Activated CD4-positive, alpha-beta T cell treated with anti-CD3 and anti-CD28 coated beads, Interleukin-2, amount 10 ng/mL, durations not matched to agents 7 days and 5 days (primary cell): ENCODE measurements at regions not wholly inside any gene's neighbourhood (a gene's known extent, or its start where the extent isn't known, plus 50 kb on each side); places are given as distances from the start of the nearest gene placed in this dataset.

ENCODE experiments used
- CTCF ChIA-PET: fragments of 350-600 bp; sonication (Branson Sonifier 250); formaldehyde crosslinking; loops from one replicate; lab custom pipeline; 2021; ENCODE audit warnings: antibody characterized with exemption; lab: Charles Lee
- POLR2A ChIA-PET: fragments of 350-600 bp; sonication (Branson Sonifier 250); formaldehyde crosslinking; loops from one replicate; lab custom pipeline; 2021; ENCODE audit warnings: antibody characterized with exemption; lab: Charles Lee
- DNase-seq: peaks from one replicate; pipeline ENCODE4 v3.0.0-alpha.2; 2020
- H3K27ac Mint-ChIP-seq: one replicate; pipeline ENCODE4 v1.8.0; 2021; ENCODE audit warnings: mild to moderate bottlenecking, moderate library complexity, mixed read lengths
- H3K27me3 Mint-ChIP-seq: one replicate; pipeline ENCODE4 v1.8.0; 2021; ENCODE audit warnings: mixed read lengths
- H3K36me3 Mint-ChIP-seq: one replicate; pipeline ENCODE4 v1.8.0; 2021; ENCODE audit warnings: low read depth, mixed read lengths
- H3K4me1 Mint-ChIP-seq: one replicate; pipeline ENCODE4 v1.8.0; 2021; ENCODE audit warnings: mixed read lengths
- H3K4me3 Mint-ChIP-seq: one replicate; pipeline ENCODE4 v1.8.0; 2021; ENCODE audit warnings: mild to moderate bottlenecking, moderate library complexity, mixed read lengths
- H3K9me3 Mint-ChIP-seq: one replicate; pipeline ENCODE4 v1.8.0; 2021; ENCODE audit warnings: mixed read lengths

DNA sequence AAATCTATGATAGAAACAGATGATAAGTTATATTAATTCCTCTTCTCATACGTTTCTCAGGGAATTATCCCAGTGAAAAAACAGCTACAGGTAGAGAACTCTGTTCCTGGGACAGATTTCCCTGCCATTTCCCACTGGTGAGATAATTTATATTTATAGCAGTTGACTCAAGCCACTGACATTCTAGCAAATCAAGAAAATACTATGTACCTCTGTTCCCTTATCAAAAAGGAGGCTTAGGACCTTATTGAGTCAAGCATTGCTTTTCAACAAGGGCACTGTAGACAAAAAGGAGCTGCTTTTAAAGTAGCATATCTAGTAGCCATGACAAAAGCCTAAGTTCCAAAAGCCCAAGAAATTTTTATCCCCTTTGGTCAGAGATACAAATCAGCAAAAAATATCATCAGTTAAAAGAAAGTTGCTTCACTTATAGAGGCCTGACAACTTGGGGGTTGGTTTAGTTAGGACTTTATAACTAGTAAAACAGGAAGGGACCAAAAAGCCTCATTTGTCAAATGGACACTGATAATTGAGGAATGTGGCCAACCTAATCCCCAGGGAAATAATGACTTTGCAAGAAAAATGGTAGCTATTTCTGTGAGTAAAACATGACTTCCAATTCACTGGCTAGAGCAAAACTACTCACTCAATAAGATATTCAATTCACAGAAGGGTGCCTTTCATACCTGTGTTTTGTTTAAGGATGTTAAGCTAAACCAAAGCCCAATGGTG, 652.5 kb downstream of the SLITRK1 start:
- CTCF ChIA-PET: no interaction called here
- POLR2A ChIA-PET: no interaction called here
- no peaks in the 10 kb centered on the region for H3K9me3 Mint-ChIP-seq
- H3K36me3 Mint-ChIP-seq: no peaks in the 10 kb centered on the region
- DNase-seq: no peak
- H3K4me1 Mint-ChIP-seq: no peaks in the 10 kb centered on the region
- no peaks in the 10 kb centered on the region for H3K27me3 Mint-ChIP-seq
- no peak overlapping the region for H3K27ac Mint-ChIP-seq
- no peak overlapping the region for H3K4me3 Mint-ChIP-seq

DNA sequence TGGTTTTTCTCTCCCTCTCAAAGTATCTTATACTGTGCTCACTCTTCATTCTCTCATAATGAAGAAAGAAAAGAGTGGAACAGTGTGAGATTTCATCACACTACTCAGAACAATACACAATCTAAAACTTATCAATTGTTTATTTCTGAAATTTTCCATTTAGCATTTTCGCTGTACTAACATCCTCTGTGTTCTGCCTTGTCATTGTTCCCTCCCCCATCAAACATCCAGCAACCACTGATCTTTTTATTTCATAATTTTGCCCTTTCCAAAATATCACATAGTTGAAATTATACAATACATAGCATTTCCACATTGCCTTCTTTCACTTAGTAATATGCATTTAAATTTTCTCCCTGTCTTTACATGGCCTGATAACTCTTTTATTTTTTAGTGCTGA, 658.7 kb downstream of the SLITRK1 start:
- DNase-seq: no peak
- Mint-ChIP-seq H3K4me1 (no peaks in the 10 kb centered on the region), H3K36me3 (no peaks in the 10 kb centered on the region), H3K9me3 (no peaks in the 10 kb centered on the region), H3K27me3 (no peaks in the 10 kb centered on the region), H3K27ac (no peak overlapping the region), H3K4me3 (no peak overlapping the region)
- POLR2A ChIA-PET: no interaction called here
- CTCF ChIA-PET: no interaction called here

DNA sequence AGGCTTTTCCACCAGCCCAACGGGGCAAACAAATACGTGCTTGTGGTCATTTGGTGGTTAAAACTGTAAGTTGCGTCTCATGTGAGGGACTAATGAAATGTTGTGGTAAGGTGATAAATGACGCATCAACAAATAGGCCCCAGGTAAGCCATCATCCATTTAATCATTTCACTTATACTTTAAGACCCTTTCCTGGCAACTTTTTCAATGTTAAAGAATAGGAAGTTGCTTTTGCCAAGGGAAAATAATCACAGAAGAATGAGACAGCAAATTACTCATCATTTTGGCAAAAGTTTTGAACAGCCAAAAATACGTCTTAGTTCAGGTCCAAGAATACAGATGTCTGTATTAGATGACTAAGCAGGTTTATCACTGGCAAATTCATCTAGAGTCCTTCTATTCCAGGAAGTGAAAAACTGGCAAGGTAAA, 660.4 kb downstream of the SLITRK1 start:
- ChIA-PET CTCF (no interaction called here), POLR2A (no interaction called here)
- Mint-ChIP-seq H3K27ac (no peak overlapping the region), H3K27me3 (no peaks in the 10 kb centered on the region), H3K9me3 (no peaks in the 10 kb centered on the region), H3K36me3 (no peaks in the 10 kb centered on the region), H3K4me3 (no peak overlapping the region), H3K4me1 (no peaks in the 10 kb centered on the region)
- no peak for DNase-seq

DNA sequence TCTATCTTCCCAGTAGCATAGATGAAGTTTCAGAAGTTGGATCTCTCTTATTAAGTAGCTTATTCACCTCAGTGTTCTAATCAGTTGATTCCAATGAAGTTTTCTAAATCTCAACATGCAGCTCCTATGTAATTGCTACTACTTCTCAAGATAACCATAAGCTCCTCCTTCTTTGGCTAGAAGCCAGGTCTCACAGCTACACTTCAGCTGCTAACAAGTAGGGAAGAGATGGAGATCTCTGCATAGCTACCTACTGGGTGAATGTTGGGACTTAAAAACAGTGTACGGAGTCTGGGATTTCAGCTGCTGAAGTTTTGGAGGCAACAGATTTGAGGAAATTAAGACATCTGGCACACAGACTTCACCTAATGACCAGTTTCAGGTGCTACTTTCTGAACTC, 661.0 kb downstream of the SLITRK1 start:
- Mint-ChIP-seq H3K27me3 (no peaks in the 10 kb centered on the region), H3K9me3 (no peaks in the 10 kb centered on the region), H3K4me3 (no peak overlapping the region), H3K27ac (no peak overlapping the region), H3K4me1 (no peaks in the 10 kb centered on the region), H3K36me3 (no peaks in the 10 kb centered on the region)
- POLR2A ChIA-PET: no interaction called here
- no peak for DNase-seq
- CTCF ChIA-PET: no interaction called here

DNA sequence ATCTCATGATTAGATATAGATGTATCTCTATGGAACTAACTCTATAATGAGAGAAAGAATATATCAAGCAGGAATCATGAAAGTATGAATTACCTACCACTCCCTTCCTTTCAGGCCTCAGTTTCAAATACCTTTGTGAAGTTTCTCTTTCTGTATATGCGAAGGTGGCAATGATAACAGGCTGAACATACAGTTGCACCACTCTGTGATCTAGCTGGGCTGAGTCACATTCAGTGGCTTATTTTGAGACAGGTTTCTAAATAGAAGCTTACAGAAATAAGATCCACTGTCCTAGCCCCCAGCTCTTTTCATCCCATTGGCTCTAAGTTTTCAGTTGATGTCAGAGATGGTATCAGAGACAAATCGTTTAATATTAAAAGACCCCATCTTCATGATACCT, 662.0 kb downstream of the SLITRK1 start:
- H3K4me3 Mint-ChIP-seq: no peak overlapping the region
- no peaks in the 10 kb centered on the region for H3K9me3 Mint-ChIP-seq
- no peak overlapping the region for H3K27ac Mint-ChIP-seq
- CTCF ChIA-PET: no interaction called here
- no peak for DNase-seq
- POLR2A ChIA-PET: no interaction called here
- no peaks in the 10 kb centered on the region for H3K27me3 Mint-ChIP-seq
- H3K4me1 Mint-ChIP-seq: no peaks in the 10 kb centered on the region
- H3K36me3 Mint-ChIP-seq: no peaks in the 10 kb centered on the region

DNA sequence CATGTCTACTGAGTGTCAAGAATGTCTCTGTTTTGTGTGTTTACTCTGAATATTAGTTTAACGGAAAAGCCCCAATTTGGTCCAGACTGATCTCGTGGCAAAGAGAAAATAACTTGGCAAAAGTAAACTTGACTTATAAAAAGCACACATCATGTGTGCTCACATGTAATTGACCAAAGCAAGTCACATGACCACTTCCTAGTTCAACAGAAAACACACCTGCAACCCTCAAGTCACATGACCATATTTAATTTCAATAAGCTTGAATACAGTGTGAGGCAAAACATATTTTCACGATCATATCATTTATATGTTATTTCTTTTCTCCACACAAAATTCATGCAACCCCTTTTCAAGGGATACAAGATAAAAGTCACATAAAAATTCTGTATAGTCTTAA, 662.4 kb downstream of the SLITRK1 start:
- CTCF ChIA-PET: no interaction called here
- Mint-ChIP-seq H3K4me1 (no peaks in the 10 kb centered on the region), H3K9me3 (no peaks in the 10 kb centered on the region), H3K27me3 (no peaks in the 10 kb centered on the region), H3K27ac (no peak overlapping the region), H3K36me3 (no peaks in the 10 kb centered on the region), H3K4me3 (no peak overlapping the region)
- DNase-seq: no peak
- POLR2A ChIA-PET: no interaction called here

DNA sequence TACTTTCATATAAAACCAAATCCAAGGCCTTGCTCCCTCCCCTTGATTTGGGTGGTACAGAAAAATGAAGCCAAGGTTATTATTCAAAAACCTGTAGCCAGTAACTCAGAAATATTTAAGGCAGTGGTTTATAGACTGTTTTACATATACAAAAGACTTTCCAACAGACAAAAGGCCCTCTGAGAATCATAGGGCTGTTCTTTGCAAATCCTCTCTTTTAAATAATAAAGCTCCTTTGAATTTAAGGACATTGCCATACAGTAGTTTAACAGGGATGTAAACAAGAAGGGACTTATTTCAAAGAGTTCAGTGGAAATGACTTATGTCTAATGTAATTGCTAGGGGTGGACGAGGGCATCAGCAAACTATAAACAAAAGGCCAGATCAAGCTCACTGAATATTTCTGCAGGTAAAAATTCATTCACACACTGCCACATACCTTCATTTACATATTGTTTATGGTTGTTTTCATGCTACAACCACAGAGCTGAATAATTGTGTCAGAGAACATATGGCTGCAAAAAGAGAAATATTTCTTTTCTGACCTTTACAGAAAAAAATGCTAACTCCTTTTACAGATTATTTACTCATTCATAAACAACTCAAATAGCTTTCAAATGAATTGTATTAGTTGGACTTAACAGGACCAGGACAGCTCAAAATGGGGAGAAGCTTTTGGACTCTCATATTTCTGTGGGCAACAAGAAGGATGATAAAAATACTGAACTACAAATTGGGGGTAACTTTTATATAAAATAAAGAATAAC, 665.6 kb downstream of the SLITRK1 start:
- H3K27me3 Mint-ChIP-seq: no peaks in the 10 kb centered on the region
- H3K4me1 Mint-ChIP-seq: no peaks in the 10 kb centered on the region
- DNase-seq: no peak
- CTCF ChIA-PET: no interaction called here
- H3K36me3 Mint-ChIP-seq: no peaks in the 10 kb centered on the region
- no peak overlapping the region for H3K4me3 Mint-ChIP-seq
- POLR2A ChIA-PET: no interaction called here
- no peak overlapping the region for H3K27ac Mint-ChIP-seq
- peaks cover 2% of the 10 kb centered on the region for H3K9me3 Mint-ChIP-seq

DNA sequence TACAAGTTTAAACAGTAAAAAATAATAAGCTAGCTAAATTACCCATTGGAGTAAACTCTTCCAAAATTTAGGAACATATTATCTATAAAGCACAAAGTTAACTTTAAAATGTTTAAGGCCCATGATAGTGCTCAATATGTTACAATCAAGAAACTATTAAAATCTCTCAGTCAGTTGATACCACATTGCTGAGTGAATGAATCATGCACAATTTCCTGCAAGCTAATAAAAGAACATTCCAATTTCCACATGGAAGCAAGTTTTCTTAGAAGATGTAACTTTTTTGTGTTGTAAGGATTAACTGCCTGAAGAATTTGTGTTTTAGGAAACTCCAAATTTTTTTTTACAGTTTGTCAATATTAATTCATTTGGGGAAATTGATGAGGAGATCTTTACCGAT, 666.6 kb downstream of the SLITRK1 start:
- Mint-ChIP-seq H3K4me3 (no peak overlapping the region), H3K36me3 (no peaks in the 10 kb centered on the region), H3K4me1 (no peaks in the 10 kb centered on the region), H3K9me3 (peaks cover 3% of the 10 kb centered on the region), H3K27ac (no peak overlapping the region), H3K27me3 (no peaks in the 10 kb centered on the region)
- CTCF ChIA-PET: no interaction called here
- DNase-seq: no peak
- POLR2A ChIA-PET: no interaction called here

DNA sequence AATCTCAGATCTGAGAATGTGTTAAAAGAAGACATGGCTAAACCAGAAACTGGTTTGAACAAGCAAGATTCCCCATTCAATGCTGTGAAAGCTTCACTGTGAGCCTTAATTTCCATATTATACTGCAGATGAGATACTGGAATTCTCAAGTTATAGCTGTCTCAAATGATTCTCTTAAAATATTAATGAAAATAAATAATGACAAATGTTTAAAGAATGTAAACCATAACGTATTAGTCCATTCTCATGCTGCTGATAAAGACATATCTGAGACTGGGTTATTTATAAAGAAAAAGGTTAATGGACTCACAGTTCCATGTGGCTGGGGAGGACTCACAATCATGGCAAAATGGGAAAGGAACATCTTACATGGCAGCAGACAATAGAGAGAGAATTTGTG, 667.8 kb downstream of the SLITRK1 start:
- Mint-ChIP-seq H3K4me3 (no peak overlapping the region), H3K9me3 (peaks cover 3% of the 10 kb centered on the region), H3K27ac (no peak overlapping the region), H3K27me3 (no peaks in the 10 kb centered on the region), H3K36me3 (no peaks in the 10 kb centered on the region), H3K4me1 (no peaks in the 10 kb centered on the region)
- ChIA-PET POLR2A (no interaction called here), CTCF (no interaction called here)
- DNase-seq: no peak

DNA sequence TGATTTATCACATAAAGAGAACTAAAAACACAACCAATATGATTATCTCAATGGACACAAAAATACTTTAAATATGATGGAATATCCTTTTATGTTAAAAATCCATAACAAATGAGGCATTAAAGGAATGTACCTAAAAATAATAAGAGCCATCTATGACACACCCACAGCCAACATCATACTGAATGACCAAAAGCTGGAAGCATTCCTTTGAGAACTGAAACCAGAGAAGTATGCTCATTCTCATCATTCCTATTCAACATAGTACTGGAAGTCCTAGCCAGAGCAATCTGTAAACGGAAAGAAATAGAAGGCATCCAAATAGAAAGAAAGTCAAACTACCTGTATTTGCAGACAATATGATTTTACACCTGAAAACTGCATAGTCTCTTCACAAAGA, 671.0 kb downstream of the SLITRK1 start:
- no peaks in the 10 kb centered on the region for H3K27me3 Mint-ChIP-seq
- no peaks in the 10 kb centered on the region for H3K4me1 Mint-ChIP-seq
- no peaks in the 10 kb centered on the region for H3K36me3 Mint-ChIP-seq
- no peak overlapping the region for H3K4me3 Mint-ChIP-seq
- H3K27ac Mint-ChIP-seq: no peak overlapping the region
- peaks cover 3% of the 10 kb centered on the region for H3K9me3 Mint-ChIP-seq
- no peak for DNase-seq
- CTCF ChIA-PET: no interaction called here
- POLR2A ChIA-PET: no interaction called here

DNA sequence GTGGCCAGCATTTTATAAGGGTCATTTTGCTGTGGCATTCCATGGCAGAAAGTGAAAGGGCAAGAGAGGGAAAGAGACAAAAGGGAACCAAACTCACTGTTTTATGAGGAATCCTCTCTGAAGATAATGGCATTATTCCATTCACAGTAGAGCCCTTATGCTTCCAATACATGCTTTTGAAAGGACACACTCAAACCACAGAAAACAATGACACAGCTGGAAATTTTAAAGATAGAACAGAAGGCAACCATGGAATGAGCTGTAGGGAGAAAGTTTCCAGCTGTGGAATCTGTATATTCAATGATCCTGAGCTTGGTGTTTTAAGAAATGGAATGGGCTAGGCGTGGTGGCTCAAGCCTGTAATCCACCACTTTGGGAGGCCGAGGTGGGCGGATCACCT, 677.4 kb downstream of the SLITRK1 start:
- DNase-seq: no peak
- H3K36me3 Mint-ChIP-seq: no peaks in the 10 kb centered on the region
- CTCF ChIA-PET: no interaction called here

DNA sequence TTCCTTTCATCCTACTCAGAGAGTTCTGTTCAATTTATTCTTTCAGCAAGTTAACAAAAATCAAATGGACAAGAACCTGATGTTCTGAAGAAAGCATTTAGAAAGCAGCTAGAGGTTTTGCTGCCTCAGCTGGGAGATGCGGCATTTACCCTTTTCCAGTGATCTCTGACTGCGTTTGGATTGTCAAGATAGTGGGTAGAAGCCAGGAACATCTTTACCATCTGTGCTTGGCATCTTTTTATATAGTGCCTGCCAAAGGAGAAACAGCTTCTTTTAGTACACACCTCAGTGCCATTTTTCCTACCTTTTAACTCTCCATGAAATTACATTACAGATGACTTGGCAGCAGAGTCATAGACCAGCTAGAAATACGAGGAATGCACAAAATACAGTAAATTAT, 680.8 kb downstream of the SLITRK1 start:
- CTCF ChIA-PET: no interaction called here
- no peaks in the 10 kb centered on the region for H3K27me3 Mint-ChIP-seq
- no peaks in the 10 kb centered on the region for H3K4me1 Mint-ChIP-seq
- H3K36me3 Mint-ChIP-seq: no peaks in the 10 kb centered on the region
- no peak overlapping the region for H3K27ac Mint-ChIP-seq
- no peak for DNase-seq
- no peaks in the 10 kb centered on the region for H3K9me3 Mint-ChIP-seq
- no peak overlapping the region for H3K4me3 Mint-ChIP-seq
- POLR2A ChIA-PET: no interaction called here

More for the DNA sequence above, 677.4 kb downstream of the SLITRK1 start:
- Mint-ChIP-seq H3K4me1 (no peaks in the 10 kb centered on the region), H3K27ac (no peak overlapping the region), H3K27me3 (no peaks in the 10 kb centered on the region), H3K4me3 (no peak overlapping the region), H3K9me3 (no peaks in the 10 kb centered on the region)
- POLR2A ChIA-PET: no interaction called here

DNA sequence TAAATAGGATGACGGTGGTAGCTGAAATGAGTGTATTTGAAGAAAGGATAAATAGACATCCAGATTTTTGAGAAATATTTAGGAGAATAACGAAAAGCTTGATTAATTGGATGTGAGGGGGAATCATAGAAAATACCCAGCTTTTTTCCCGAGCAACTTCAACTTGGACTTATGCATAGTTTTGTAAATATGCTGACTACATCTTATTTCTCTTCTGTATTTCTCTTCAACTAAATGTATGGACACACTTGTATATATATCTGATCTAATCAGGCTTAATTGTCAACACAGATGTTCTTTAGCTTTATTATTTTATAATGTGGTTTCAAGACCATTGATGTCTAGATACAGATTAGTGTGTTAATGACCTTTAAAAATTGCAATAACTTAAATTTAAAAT, 685.0 kb downstream of the SLITRK1 start:
- no peaks in the 10 kb centered on the region for H3K27me3 Mint-ChIP-seq
- H3K4me3 Mint-ChIP-seq: no peak overlapping the region
- no peaks in the 10 kb centered on the region for H3K4me1 Mint-ChIP-seq
- ChIA-PET POLR2A (no interaction called here), CTCF (no interaction called here)
- H3K9me3 Mint-ChIP-seq: no peaks in the 10 kb centered on the region
- no peak for DNase-seq
- no peak overlapping the region for H3K27ac Mint-ChIP-seq
- no peaks in the 10 kb centered on the region for H3K36me3 Mint-ChIP-seq

DNA sequence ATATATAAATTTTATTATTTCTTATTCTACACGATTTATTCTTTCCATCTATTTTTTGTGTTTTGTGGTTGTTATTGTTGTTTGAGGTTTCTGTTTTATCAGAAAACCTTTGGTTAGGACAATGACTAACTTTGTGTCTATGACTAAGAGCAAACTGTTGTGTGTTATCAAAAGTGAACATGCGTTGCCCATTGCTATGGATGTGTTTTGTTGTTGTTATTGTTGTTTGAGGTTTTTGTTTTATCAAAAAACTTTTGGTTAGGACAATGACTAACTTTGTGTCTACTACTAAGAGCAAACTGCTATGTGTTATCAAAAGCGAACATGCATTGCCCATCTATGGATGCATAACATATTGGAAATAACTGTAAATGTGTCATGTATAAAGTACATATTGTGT, 692.3 kb downstream of the SLITRK1 start:
- no peak for DNase-seq
- Mint-ChIP-seq H3K4me1 (no peaks in the 10 kb centered on the region), H3K27me3 (no peaks in the 10 kb centered on the region), H3K9me3 (peaks cover 12% of the 10 kb centered on the region), H3K27ac (no peak overlapping the region), H3K36me3 (no peaks in the 10 kb centered on the region), H3K4me3 (no peak overlapping the region)
- POLR2A ChIA-PET: no interaction called here
- CTCF ChIA-PET: no interaction called here
